Neutrophil (primary cell): ENCODE measurements at regions not wholly inside any gene's neighbourhood (a gene's known extent, or its start where the extent isn't known, plus 50 kb on each side); places are given as distances from the start of the nearest gene placed in this dataset.

ENCODE experiments used
- H3K27ac ChIP-seq: fragments of 200-600 bp; sonication (generic); 2 replicates; pipeline ENCODE4 v1.5.1; 2016; ENCODE audit warnings: mild to moderate bottlenecking, moderate library complexity
- H3K27me3 ChIP-seq: fragments of 200-600 bp; sonication (generic); 2 replicates; pipeline ENCODE4 v1.6.0; 2016; ENCODE audit warnings: mild to moderate bottlenecking
- H3K36me3 ChIP-seq: fragments of 200-600 bp; sonication (generic); 2 replicates; pipeline ENCODE4 v1.5.1; 2017
- H3K4me1 ChIP-seq, 2 experiments: fragments of 200-600 bp in 1 of 2; sonication (generic) in 1 of 2; 1 replicate in 1 of 2; 2 replicates in 1 of 2; pipeline versions ENCODE4 v1.5.1 to v1.6.1; 2013 to 2016; ENCODE audit warnings: low read depth in 1 of 2, low read length in 1 of 2, mild to moderate bottlenecking in 1 of 2, moderate library complexity in 1 of 2; ENCODE audit not compliant: control insufficient read depth in 1 of 2, insufficient read depth in 1 of 2
- H3K4me3 ChIP-seq, 2 experiments: fragments of 200-600 bp in 1 of 2; sonication (generic) in 1 of 2; 1 replicate in 1 of 2; 2 replicates in 1 of 2; pipeline ENCODE4 v1.5.1; 2013 to 2016; ENCODE audit warnings: low read depth in 1 of 2, low read length in 1 of 2, mild to moderate bottlenecking in 1 of 2, moderate library complexity in 1 of 2
- H3K9me3 ChIP-seq: fragments of 200-600 bp; sonication (generic); 2 replicates; pipeline ENCODE4 v1.5.1; 2016
- CTCF ChIP-seq: fragments of 200-600 bp; sonication (generic); IDR thresholded peaks from 2 replicates; pipeline ENCODE4 v1.5.1; 2016; ENCODE audit warnings: antibody characterized with exemption

- H3K4me1 ChIP-seq: no peaks in the 10 kb centered on the region
- no peaks in the 10 kb centered on the region for H3K9me3 ChIP-seq
- no peak overlapping the region for H3K4me3 ChIP-seq
- H3K27me3 ChIP-seq: no peaks in the 10 kb centered on the region
- H3K27ac ChIP-seq: no peak overlapping the region
- no peak for TF ChIP-seq CTCF
- H3K36me3 ChIP-seq: no peaks in the 10 kb centered on the region
Measured at GRCh38 chr5:2186472-2187015, 303.8 kb upstream of the IRX4 start.

- no peaks in the 10 kb centered on the region for H3K9me3 ChIP-seq
Measured at GRCh38 chr5:2185646-2186471, 303.1 kb upstream of the IRX4 start.

GRCh38 chr5:2184563-2185540 is 302.1 kb upstream of the IRX4 start:
- no peak for TF ChIP-seq CTCF
- Histone ChIP-seq H3K9me3 (no peaks in the 10 kb centered on the region), H3K27ac (no peak overlapping the region), H3K36me3 (no peaks in the 10 kb centered on the region), H3K27me3 (no peaks in the 10 kb centered on the region), H3K4me1 (no peaks in the 10 kb centered on the region), H3K4me3 (no peak overlapping the region)

More at GRCh38 chr5:2185646-2186471, 303.1 kb upstream of the IRX4 start:
- TF ChIP-seq CTCF: no peak
- Histone ChIP-seq H3K4me1 (no peaks in the 10 kb centered on the region), H3K36me3 (no peaks in the 10 kb centered on the region), H3K27ac (no peak overlapping the region), H3K27me3 (no peaks in the 10 kb centered on the region), H3K4me3 (no peak overlapping the region)

- H3K4me1 ChIP-seq: no peaks in the 10 kb centered on the region
- H3K27ac ChIP-seq: no peak overlapping the region
- H3K36me3 ChIP-seq: no peaks in the 10 kb centered on the region
- TF ChIP-seq CTCF: no peak
- no peak overlapping the region for H3K4me3 ChIP-seq
- no peaks in the 10 kb centered on the region for H3K27me3 ChIP-seq
- no peaks in the 10 kb centered on the region for H3K9me3 ChIP-seq
Measured at GRCh38 chr5:2184026-2184366, 301.3 kb upstream of the IRX4 start.

- no peak overlapping the region for H3K4me3 ChIP-seq
- TF ChIP-seq CTCF: no peak
- H3K36me3 ChIP-seq: no peaks in the 10 kb centered on the region
- H3K9me3 ChIP-seq: no peaks in the 10 kb centered on the region
- no peaks in the 10 kb centered on the region for H3K4me1 ChIP-seq
- no peak overlapping the region for H3K27ac ChIP-seq
- no peaks in the 10 kb centered on the region for H3K27me3 ChIP-seq
Measured at GRCh38 chr5:2183154-2184025, 300.7 kb upstream of the IRX4 start.
